ENCODE measurements at regions not wholly inside any gene's neighbourhood (a gene's known extent, or its start where the extent isn't known, plus 50 kb on each side); places are given as distances from the start of the nearest gene placed in this dataset.

GRCh38 chr12:94702696-94703095 is 52.3 kb upstream of the TMCC3 start:
- TF ChIP-seq CTCF (IDR thresholded peaks at IDR 0.05) (no peak), EP300 (IDR thresholded peaks at IDR 0.05) (no peak)

Measured in esophagus muscularis mucosa (tissue), 3 donors.